HEK293 (cell line): ENCODE measurements at regions not wholly inside any gene's neighbourhood (a gene's known extent, or its start where the extent isn't known, plus 50 kb on each side); places are given as distances from the start of the nearest gene placed in this dataset.
A peak's percentile ranks its signal among the peaks of the same experiment; 100 is the strongest.

ENCODE experiments used
- CTCF ChIA-PET: fragments of 350-600 bp; formaldehyde crosslinking; extraction: SDS; loops from one replicate; lab custom pipeline; 2021; ENCODE audit warnings: antibody characterized with exemption; lab: Yijun Ruan, JAX
- POLR2A ChIA-PET: fragments of 300-600 bp; formaldehyde crosslinking; extraction: SDS; loops from one replicate; lab custom pipeline; 2020; ENCODE audit warnings: antibody characterized with exemption, inconsistent platforms; lab: Yijun Ruan, JAX
- H3K27ac ChIP-seq: fragments of 200-500 bp; sonication (Bioruptor generic); 2 replicates; pipeline ENCODE4 v1.5.1; 2014; ENCODE audit warnings: low read depth, low read length, control low read depth, inconsistent platforms; ENCODE audit errors: extremely low read depth
- H3K36me3 ChIP-seq, 2 experiments: fragments of 200-500 bp in 1 of 2; sonication (Bioruptor generic) in 1 of 2; 1 replicate in 1 of 2; 2 replicates in 1 of 2; pipeline ENCODE4 v1.5.1; 2014 to 2017; ENCODE audit warnings: inconsistent platforms in 2 of 2, low read length in 2 of 2; ENCODE audit not compliant: control insufficient read depth in 2 of 2, insufficient read depth in 1 of 2
- H3K4me1 ChIP-seq: fragments of 200-500 bp; sonication (Bioruptor generic); 2 replicates; pipeline ENCODE4 v1.5.1; 2014; ENCODE audit warnings: mild to moderate bottlenecking, low read length, inconsistent platforms; ENCODE audit not compliant: control insufficient read depth, insufficient read depth
- H3K4me3 ChIP-seq: 2 replicates; pipeline ENCODE4 v1.5.1; 2011; ENCODE audit warnings: low read depth, mild to moderate bottlenecking, control low read depth, low read length, moderate library complexity
- H3K9me3 ChIP-seq: fragments of 200-500 bp; sonication (Bioruptor generic); 2 replicates; pipeline ENCODE4 v1.5.1; 2014; ENCODE audit warnings: low read depth, low read length, inconsistent platforms; ENCODE audit not compliant: control insufficient read depth, insufficient read depth
- FEZF1 ChIP-seq: fragments of 450-650 bp; formaldehyde crosslinking; IDR thresholded peaks from 2 replicates; pipeline ENCODE4 v1.5.1; 2016; ENCODE audit warnings: missing biosample characterization, missing genetic modification characterization
- GLI4 ChIP-seq: fragments of 450-650 bp; formaldehyde crosslinking; IDR thresholded peaks from 2 replicates; pipeline ENCODE4 v1.5.1; 2016; ENCODE audit warnings: missing biosample characterization, missing genetic modification characterization
- GLIS1 ChIP-seq: fragments of 450-650 bp; formaldehyde crosslinking; IDR thresholded peaks from 2 replicates; pipeline ENCODE4 v1.5.1; 2016; ENCODE audit warnings: missing biosample characterization, missing genetic modification characterization
- INSM2 ChIP-seq: fragments of 450-650 bp; formaldehyde crosslinking; IDR thresholded peaks from 2 replicates; pipeline ENCODE4 v1.5.1; 2016; ENCODE audit warnings: missing biosample characterization, missing genetic modification characterization
- KLF16 ChIP-seq: fragments of 450-650 bp; formaldehyde crosslinking; IDR thresholded peaks from 2 replicates; pipeline ENCODE4 v1.5.1; 2017; ENCODE audit warnings: missing biosample characterization, missing genetic modification characterization
- PRDM1 ChIP-seq: fragments of 450-650 bp; formaldehyde crosslinking; IDR thresholded peaks from 2 replicates; pipeline ENCODE4; 2016; ENCODE audit warnings: missing biosample characterization, missing genetic modification characterization
- SCRT2 ChIP-seq: fragments of 450-650 bp; formaldehyde crosslinking; IDR thresholded peaks from 2 replicates; pipeline ENCODE4 v1.5.1; 2016; ENCODE audit warnings: missing biosample characterization, missing genetic modification characterization
- SP3 ChIP-seq: fragments of 450-650 bp; formaldehyde crosslinking; IDR thresholded peaks from 2 replicates; pipeline ENCODE4 v1.5.1; 2016; ENCODE audit warnings: missing biosample characterization, missing genetic modification characterization
- ZBTB11 ChIP-seq: fragments of 450-650 bp; formaldehyde crosslinking; conservative IDR thresholded peaks from 2 replicates; pipeline ENCODE4 v1.5.1; 2016; ENCODE audit warnings: low read depth, missing biosample characterization, missing genetic modification characterization
- ZBTB48 ChIP-seq: fragments of 450-650 bp; formaldehyde crosslinking; IDR thresholded peaks from 2 replicates; pipeline ENCODE4 v1.5.1; 2016; ENCODE audit warnings: missing biosample characterization, missing genetic modification characterization
- ZEB2 ChIP-seq: fragments of 450-650 bp; formaldehyde crosslinking; IDR thresholded peaks from 2 replicates; pipeline ENCODE4 v1.5.1; 2016; ENCODE audit warnings: missing biosample characterization, missing genetic modification characterization
- ZIC2 ChIP-seq: fragments of 450-650 bp; formaldehyde crosslinking; IDR thresholded peaks from 2 replicates; pipeline ENCODE4 v1.5.1; 2016; ENCODE audit warnings: missing biosample characterization, missing genetic modification characterization
- ZNF112 ChIP-seq: fragments of 450-650 bp; formaldehyde crosslinking; IDR thresholded peaks from 2 replicates; pipeline ENCODE4 v1.5.0; 2017; ENCODE audit warnings: missing biosample characterization, missing genetic modification characterization
- ZNF132 ChIP-seq: fragments of 450-650 bp; formaldehyde crosslinking; IDR thresholded peaks from 2 replicates; pipeline ENCODE4 v1.5.1; 2017; ENCODE audit warnings: missing biosample characterization, missing genetic modification characterization, borderline replicate concordance
- ZNF138 ChIP-seq: fragments of 450-650 bp; formaldehyde crosslinking; IDR thresholded peaks from 2 replicates; pipeline ENCODE4 v1.5.1; 2016; ENCODE audit warnings: missing biosample characterization, missing genetic modification characterization, borderline replicate concordance
- ZNF175 ChIP-seq: fragments of 450-650 bp; formaldehyde crosslinking; IDR thresholded peaks from 2 replicates; pipeline ENCODE4 v1.5.1; 2016; ENCODE audit warnings: missing biosample characterization, missing genetic modification characterization
- ZNF211 ChIP-seq: fragments of 450-650 bp; formaldehyde crosslinking; IDR thresholded peaks from 2 replicates; pipeline ENCODE4 v1.5.1; 2016; ENCODE audit warnings: low read depth, missing biosample characterization, missing genetic modification characterization
- ZNF223 ChIP-seq: fragments of 450-650 bp; formaldehyde crosslinking; IDR thresholded peaks from 2 replicates; pipeline ENCODE4 v1.5.1; 2016; ENCODE audit warnings: missing biosample characterization, missing genetic modification characterization
- ZNF239 ChIP-seq: fragments of 450-650 bp; formaldehyde crosslinking; IDR thresholded peaks from 2 replicates; pipeline ENCODE4 v1.5.1; 2016; ENCODE audit warnings: missing biosample characterization, missing genetic modification characterization
- ZNF248 ChIP-seq: fragments of 450-650 bp; formaldehyde crosslinking; IDR thresholded peaks from 2 replicates; pipeline ENCODE4 v1.5.1; 2017; ENCODE audit warnings: missing biosample characterization, missing genetic modification characterization
- ZNF311 ChIP-seq: fragments of 450-650 bp; formaldehyde crosslinking; IDR thresholded peaks from 2 replicates; pipeline ENCODE4 v1.5.1; 2017; ENCODE audit warnings: missing biosample characterization, missing genetic modification characterization, borderline replicate concordance
- ZNF341 ChIP-seq: fragments of 450-650 bp; formaldehyde crosslinking; IDR thresholded peaks from 2 replicates; pipeline ENCODE4; 2016; ENCODE audit warnings: low read depth, missing biosample characterization, missing genetic modification characterization
- ZNF350 ChIP-seq: fragments of 450-650 bp; formaldehyde crosslinking; IDR thresholded peaks from 2 replicates; pipeline ENCODE4 v1.5.0; 2017; ENCODE audit warnings: missing biosample characterization, mild to moderate bottlenecking, missing genetic modification characterization
- ZNF701 ChIP-seq: fragments of 450-650 bp; formaldehyde crosslinking; IDR thresholded peaks from 2 replicates; pipeline ENCODE4 v1.5.1; 2016; ENCODE audit warnings: missing biosample characterization, missing genetic modification characterization
- ZXDB ChIP-seq: fragments of 450-650 bp; formaldehyde crosslinking; IDR thresholded peaks from 2 replicates; pipeline ENCODE4 v1.5.1; 2016; ENCODE audit warnings: missing biosample characterization, missing genetic modification characterization

- no peaks in the 10 kb centered on the region for H3K9me3 ChIP-seq
- H3K27ac ChIP-seq = no peak overlapping the region
- TF ChIP-seq ZNF239 (tag by site-specific recombination) (no peak), ZBTB48 (tag by site-specific recombination) (no peak), FEZF1 (no peak), ZNF112 (no peak), GLI4 (no peak), ZXDB (tag by site-specific recombination) (no peak), GLIS1 (tag by site-specific recombination) (no peak), ZNF175 (tag by site-specific recombination) (no peak), PRDM1 (tag by site-specific recombination) (no peak), ZNF223 (tag by site-specific recombination) (no peak), ZNF132 (tag by site-specific recombination) (no peak), KLF16 (tag by site-specific recombination) (no peak), ZEB2 (tag by site-specific recombination) (no peak), ZNF341 (tag by site-specific recombination) (no peak), ZNF211 (no peak), ZNF248 (no peak), ZNF311 (tag by site-specific recombination) (no peak), ZNF701 (tag by site-specific recombination) (no peak)
- H3K4me1 ChIP-seq = no peaks in the 10 kb centered on the region
- ChIA-PET POLR2A (no interaction called here), CTCF (interaction anchor here (0.5 kb wide), 1 partner anchor 104 kb away, joined by 3 read pairs; no protein-coding TSS in a partner anchor)
- H3K36me3 ChIP-seq = no peaks in the 10 kb centered on the region
- H3K4me3 ChIP-seq = no peak overlapping the region
Observed at GRCh38 chr6:169935861-169936260, 184.4 kb downstream of the ERMARD start.

- Histone ChIP-seq H3K27ac (no peak overlapping the region), H3K4me3 (no peak overlapping the region), H3K36me3 (no peaks in the 10 kb centered on the region), H3K4me1 (no peaks in the 10 kb centered on the region), H3K9me3 (no peaks in the 10 kb centered on the region)
- POLR2A ChIA-PET = interaction anchor here (0.7 kb wide), 1 partner anchor 168 kb away, joined by 3 read pairs; no protein-coding TSS in a partner anchor
- TF ChIP-seq SCRT2 = peak; percentile 52
- TF ChIP-seq SP3 (tag by site-specific recombination) = no peak
- TF ChIP-seq ZIC2 (tag by site-specific recombination) = peak; percentile 57
- CTCF ChIA-PET = no interaction called here
Observed at GRCh38 chr6:169935348-169935718, 183.9 kb downstream of the ERMARD start.

GRCh38 chr6:169934699-169935347 lies 183.4 kb downstream of the ERMARD start:
- ChIA-PET CTCF (no interaction called here), POLR2A (interaction anchor here (0.7 kb wide), 1 partner anchor 169 kb away, joined by 3 read pairs; no protein-coding TSS in a partner anchor)
- Histone ChIP-seq H3K4me1 (no peaks in the 10 kb centered on the region), H3K9me3 (no peaks in the 10 kb centered on the region), H3K36me3 (no peaks in the 10 kb centered on the region), H3K4me3 (no peak overlapping the region), H3K27ac (no peak overlapping the region)
- TF ChIP-seq ZNF138 (tag by site-specific recombination) (no peak), ZBTB11 (tag by site-specific recombination) (no peak), INSM2 (tag by site-specific recombination) (no peak), ZNF350 (tag by site-specific recombination) (no peak)
